Keratinocyte (primary cell): ENCODE measurements at regions not wholly inside any gene's neighbourhood (a gene's known extent, or its start where the extent isn't known, plus 50 kb on each side); places are given as distances from the start of the nearest gene placed in this dataset.

Experiments used
- DNase-seq: peaks from one replicate; pipeline ENCODE4 v3.0.0-alpha.2; 2011; ENCODE audit warnings: low read depth, missing footprints, low spot score
- FAIRE-seq: peaks from 2 replicates; lab custom pipeline; 2011; peaks lifted over from hg19 to GRCh38; lab: Jason Lieb, UNC
- H2AFZ ChIP-seq: 2 replicates; pipeline ENCODE4 v1.6.0; 2012; ENCODE audit warnings: low read length, control low read depth, inconsistent platforms; ENCODE audit not compliant: control insufficient read depth
- H3K27ac ChIP-seq: 2 replicates; pipeline ENCODE4 v1.5.1; 2011; ENCODE audit warnings: low read length; ENCODE audit not compliant: control insufficient read depth, insufficient read depth
- H3K27me3 ChIP-seq: 3 replicates; pipeline ENCODE4 v1.6.0; 2011; ENCODE audit warnings: low read length; ENCODE audit not compliant: control insufficient read depth, insufficient read depth; ENCODE audit errors: extremely low read depth
- H3K36me3 ChIP-seq, 2 experiments: 2 replicates in 1 of 2; 3 replicates in 1 of 2; pipeline ENCODE4 v1.5.1; 2011; ENCODE audit warnings: low read length in 2 of 2, mild to moderate bottlenecking in 1 of 2; ENCODE audit not compliant: control insufficient read depth in 2 of 2, insufficient read depth in 2 of 2; ENCODE audit errors: extremely low read depth in 1 of 2
- H3K4me1 ChIP-seq: 3 replicates; pipeline ENCODE4 v1.5.1; 2011; ENCODE audit warnings: low read length; ENCODE audit not compliant: control insufficient read depth, insufficient read depth; ENCODE audit errors: extremely low read depth
- H3K4me2 ChIP-seq: 3 replicates; pipeline ENCODE4 v1.6.0; 2011; ENCODE audit warnings: low read depth, low read length; ENCODE audit not compliant: control insufficient read depth, insufficient read depth; ENCODE audit errors: extremely low read depth
- H3K4me3 ChIP-seq, 3 experiments: fragments of 200-600 bp in 1 of 3; sonication (generic) in 1 of 3; 2 replicates in 2 of 3; 3 replicates in 1 of 3; pipeline ENCODE4 v1.5.1; 2011 to 2016; ENCODE audit warnings: low read length in 3 of 3, mild to moderate bottlenecking in 3 of 3, control low read depth in 2 of 3, inconsistent platforms in 1 of 3, low read depth in 1 of 3, mixed read lengths in 1 of 3, mixed run types in 1 of 3, moderate library complexity in 1 of 3; ENCODE audit not compliant: control insufficient read depth in 2 of 3, insufficient read depth in 2 of 3; ENCODE audit errors: extremely low read depth in 1 of 3
- H3K79me2 ChIP-seq: 2 replicates; pipeline ENCODE4 v1.6.0; 2012; ENCODE audit warnings: low read length; ENCODE audit not compliant: control insufficient read depth, insufficient read depth
- H3K9ac ChIP-seq: 3 replicates; pipeline ENCODE4 v1.6.0; 2011; ENCODE audit warnings: low read length; ENCODE audit not compliant: control insufficient read depth, insufficient read depth; ENCODE audit errors: extremely low read depth
- H3K9me1 ChIP-seq: 3 replicates; pipeline ENCODE4 v1.6.0; 2011; ENCODE audit warnings: low read length; ENCODE audit not compliant: control insufficient read depth, insufficient read depth; ENCODE audit errors: extremely low read depth
- H3K9me3 ChIP-seq: 2 replicates; pipeline ENCODE4 v1.5.1; 2012; ENCODE audit warnings: low read depth, low read length; ENCODE audit not compliant: control insufficient read depth
- H4K20me1 ChIP-seq: 3 replicates; pipeline ENCODE4 v1.6.0; 2011; ENCODE audit warnings: low read length; ENCODE audit not compliant: control insufficient read depth, insufficient read depth; ENCODE audit errors: extremely low read depth
- CTCF ChIP-seq, 3 experiments: IDR thresholded peaks in 1 of 3; conservative IDR thresholded peaks in 1 of 3; optimal IDR thresholded peaks in 1 of 3; 2 replicates in 2 of 3; 3 replicates in 1 of 3; pipeline versions ENCODE3 to v1.5.1; 2011; ENCODE audit warnings: low read length in 3 of 3, mild to moderate bottlenecking in 3 of 3, moderate library complexity in 2 of 3, control low read depth in 1 of 3, inconsistent platforms in 1 of 3; ENCODE audit not compliant: insufficient read depth in 2 of 3; ENCODE audit errors: extremely low read depth in 1 of 3
- EZH2 ChIP-seq: IDR thresholded peaks from one replicate; pipeline ENCODE4 v1.6.1; 2012; ENCODE audit warnings: inconsistent platforms, mild to moderate bottlenecking, low read length, moderate library complexity
- dilution Hi-C: fragments of 300-500 bp; cut with MboI; formaldehyde crosslinking; loops from one replicate; pipeline ENCODE4 v1.7.0; 2020; ENCODE audit warnings: low sequenced_read_pairs; ENCODE audit not compliant: extremely low pct_ligation_motif_present

GRCh38 chr1:187076922-187077321, 248.2 kb downstream of the PLA2G4A start:
- H3K79me2 ChIP-seq, result no peaks in the 10 kb centered on the region
- dilution Hi-C loops, result no loop called here
- H3K4me1 ChIP-seq, result no peaks in the 10 kb centered on the region
- TF ChIP-seq EZH2 (no peak), CTCF (optimal IDR thresholded peaks at IDR 0.05 in 1 of 3, IDR thresholded peaks at IDR 0.05 in 1 of 3, conservative IDR thresholded peaks at IDR 0.05 in 1 of 3; ENCODE audit: extremely low read depth in 1 of 3, insufficient read depth in 2 of 3, low read length in 3 of 3) (no peak)
- H2AFZ ChIP-seq, result no peak overlapping the region
- no peak overlapping the region for H3K9ac ChIP-seq
- H3K27me3 ChIP-seq, result no peaks in the 10 kb centered on the region
- FAIRE-seq (no peak), DNase-seq (no peak)
- H3K9me3 ChIP-seq, result no peaks in the 10 kb centered on the region
- no peaks in the 10 kb centered on the region for H3K36me3 ChIP-seq
- no peaks in the 10 kb centered on the region for H4K20me1 ChIP-seq
- no peak overlapping the region for H3K27ac ChIP-seq
- no peak overlapping the region for H3K4me3 ChIP-seq
- H3K4me2 ChIP-seq, result no peak overlapping the region
- H3K9me1 ChIP-seq, result no peaks in the 10 kb centered on the region

DNA sequence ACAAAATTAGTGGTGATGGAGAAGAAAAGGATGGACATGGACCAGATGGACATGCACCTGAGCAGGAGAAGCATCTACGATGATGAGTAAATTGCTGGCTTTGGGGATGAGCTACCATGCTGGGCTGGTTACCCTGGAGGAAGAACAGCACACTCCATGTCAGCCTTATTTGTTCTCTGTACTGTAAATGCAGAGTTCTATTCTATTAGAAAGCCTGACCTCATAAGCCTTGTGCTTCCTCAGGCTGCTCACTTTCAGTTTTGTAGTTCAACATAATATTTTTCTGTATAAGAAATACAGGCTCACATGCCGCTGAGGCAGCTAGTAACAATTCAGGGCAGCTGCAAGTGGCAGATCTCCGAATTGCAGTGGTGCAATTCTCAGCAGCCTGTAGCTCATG, 249.6 kb downstream of the PLA2G4A start:
- Histone ChIP-seq H3K9me3 (no peaks in the 10 kb centered on the region), H3K4me2 (no peak overlapping the region), H3K36me3 (no peaks in the 10 kb centered on the region), H3K9ac (no peak overlapping the region), H4K20me1 (no peaks in the 10 kb centered on the region), H3K27me3 (no peaks in the 10 kb centered on the region), H3K4me1 (no peaks in the 10 kb centered on the region), H3K79me2 (no peaks in the 10 kb centered on the region), H3K27ac (no peak overlapping the region), H3K9me1 (no peaks in the 10 kb centered on the region), H3K4me3 (no peak overlapping the region), H2AFZ (no peak overlapping the region)
- DNase-seq, result no peak
- dilution Hi-C loops, result no loop called here
- no peak for FAIRE-seq
- TF ChIP-seq EZH2, result no peak
- TF ChIP-seq CTCF (optimal IDR thresholded peaks at IDR 0.05 in 1 of 3, IDR thresholded peaks at IDR 0.05 in 1 of 3, conservative IDR thresholded peaks at IDR 0.05 in 1 of 3; ENCODE audit: extremely low read depth in 1 of 3, insufficient read depth in 2 of 3, low read length in 3 of 3), result no peak
